GM21825 (cell line): ENCODE measurements at regions not wholly inside any gene's neighbourhood (a gene's known extent, or its start where the extent isn't known, plus 50 kb on each side); places are given as distances from the start of the nearest gene placed in this dataset.
"Not testable (repeated sequence)": the region's sequence is repeated elsewhere in the genome, so short reads cannot be mapped to it uniquely, and the experiment has no call there.

Experiments
- ATAC-seq: cut with Tn5 transposase; IDR thresholded peaks from one replicate; pipeline ENCODE4 v1.9.1; 2021; ENCODE audit warnings: mild to moderate bottlenecking, moderate library complexity; ENCODE audit not compliant: unreplicated experiment

- ATAC-seq, result no peak
Measured at GRCh38 chr18:1393929-1394328, 489.3 kb downstream of the ADCYAP1 start.

DNA sequence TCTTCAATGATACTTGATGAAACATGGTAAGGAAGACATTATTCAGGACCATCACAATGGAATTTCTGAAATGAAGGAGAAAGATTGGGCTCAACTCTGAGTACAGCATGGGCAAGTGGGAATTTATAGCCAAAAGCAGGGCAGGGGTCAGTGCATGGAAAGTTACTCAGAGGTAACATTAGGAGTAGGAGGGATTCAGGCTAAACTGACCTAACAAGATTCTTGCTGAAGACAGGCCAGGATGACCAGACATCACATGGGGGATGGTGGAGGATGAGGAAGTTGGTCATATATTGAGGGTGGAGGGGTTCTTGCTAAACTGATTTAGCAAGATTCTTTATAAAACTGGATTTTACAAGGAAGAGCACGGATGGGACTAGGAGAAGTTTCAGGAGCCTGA, 489.8 kb downstream of the ADCYAP1 start:
- no peak for ATAC-seq

GRCh38 chr18:1394966-1395365, 490.3 kb downstream of the ADCYAP1 start:
- no peak for ATAC-seq

DNA sequence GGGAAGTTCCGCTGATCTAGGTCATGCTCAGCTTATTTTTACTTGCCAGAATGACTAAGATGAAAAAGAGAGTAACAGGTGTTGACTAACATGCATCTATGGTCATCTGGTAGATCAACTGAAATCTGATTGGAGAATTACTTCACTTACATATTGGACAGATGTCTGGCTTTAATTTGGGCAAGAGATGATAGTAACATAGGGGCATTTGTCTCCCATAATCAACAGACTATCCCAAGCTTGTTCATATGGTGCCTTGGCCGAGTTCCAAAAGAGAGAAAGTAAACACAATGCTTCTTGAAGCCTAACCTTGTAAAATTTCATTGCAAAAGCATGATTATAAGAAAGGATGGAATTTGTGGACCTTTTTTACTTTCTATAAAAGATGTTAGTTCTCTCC, 503.7 kb downstream of the ADCYAP1 start:
- ATAC-seq, result no peak

- ATAC-seq, result no peak
Measured at GRCh38 chr18:1412655-1413322, 508.1 kb downstream of the ADCYAP1 start.

- no peak for ATAC-seq
Measured at GRCh38 chr18:1413323-1413675, 508.6 kb downstream of the ADCYAP1 start.

GRCh38 chr18:1416074-1416473, 511.4 kb downstream of the ADCYAP1 start:
- no peak for ATAC-seq

DNA sequence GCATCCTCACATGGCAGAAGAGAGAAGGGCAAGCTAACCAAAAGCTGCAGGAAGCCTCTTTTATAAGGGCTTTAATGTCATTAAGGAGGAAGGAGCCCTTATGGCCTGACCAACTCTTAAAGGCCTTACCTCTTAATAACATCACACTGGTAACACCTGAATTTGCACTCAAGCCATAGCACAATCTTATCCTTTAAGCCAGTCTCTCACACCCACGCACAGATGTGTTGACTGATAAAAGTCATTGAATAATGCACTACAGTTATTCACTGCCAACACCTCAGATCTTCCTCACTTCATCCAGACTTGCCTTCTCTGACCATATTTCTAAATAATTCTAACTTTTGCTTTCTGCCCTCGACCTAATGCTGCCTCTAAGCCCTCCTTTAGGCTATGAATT, 516.8 kb downstream of the ADCYAP1 start:
- ATAC-seq, result no peak

DNA sequence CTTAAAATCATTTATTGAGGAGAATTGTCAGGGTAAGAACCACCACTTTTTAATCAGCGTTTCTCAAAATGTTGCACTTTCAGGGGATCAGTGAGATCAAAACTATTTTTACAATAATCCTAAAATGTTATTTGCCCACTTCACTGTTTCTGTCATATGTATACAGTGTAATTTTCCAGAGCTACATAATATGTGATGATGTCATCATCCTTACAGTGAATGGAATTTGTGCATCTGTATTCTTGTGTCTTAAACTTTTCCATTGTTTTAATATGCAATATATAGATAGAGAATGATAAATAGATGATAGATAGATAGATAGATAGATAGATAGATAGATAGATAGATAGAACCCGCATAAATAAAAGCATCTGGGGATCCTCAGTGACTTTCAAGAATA, 518.0 kb downstream of the ADCYAP1 start:
- no peak for ATAC-seq

DNA sequence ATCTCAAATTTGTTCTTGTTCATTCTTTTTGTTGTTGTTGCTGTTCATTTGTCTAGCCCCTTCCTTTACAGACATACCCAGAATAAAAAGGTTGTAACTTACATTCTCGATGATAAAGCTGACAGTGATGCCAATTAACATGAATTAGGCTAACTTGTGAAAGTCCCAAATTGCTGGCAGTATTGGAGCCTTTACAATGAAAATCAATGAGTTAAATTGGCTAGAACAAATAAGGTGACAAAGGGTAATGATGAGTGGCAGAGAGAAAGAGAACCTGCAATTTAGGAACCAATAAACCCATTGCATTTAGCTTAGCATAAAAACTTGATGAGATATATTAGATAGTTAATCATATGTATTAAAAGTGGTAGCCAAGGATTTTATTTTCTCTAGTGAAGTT, 521.0 kb downstream of the ADCYAP1 start:
- ATAC-seq, result no peak

DNA sequence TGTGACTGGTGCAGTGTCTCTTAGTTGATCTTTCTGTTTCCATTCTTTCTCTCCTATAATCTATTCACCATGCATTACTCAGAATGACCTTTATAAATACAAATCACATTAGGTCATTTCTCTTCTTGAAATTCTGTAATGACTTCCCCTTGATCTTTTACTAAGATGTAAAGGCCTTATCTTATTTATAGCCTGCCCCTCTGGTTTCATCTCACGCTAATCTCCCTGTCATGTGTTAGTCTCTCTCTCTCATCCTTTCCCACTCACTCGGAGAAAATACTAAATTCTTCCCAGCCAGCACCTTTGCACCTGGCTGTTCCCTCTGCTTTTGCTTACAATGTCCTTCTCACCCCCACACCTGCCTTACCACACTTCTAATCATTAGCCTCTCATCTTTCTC, 530.8 kb downstream of the ADCYAP1 start:
- no peak for ATAC-seq

GRCh38 chr18:1436199-1436598, 531.5 kb downstream of the ADCYAP1 start:
- no peak for ATAC-seq

DNA sequence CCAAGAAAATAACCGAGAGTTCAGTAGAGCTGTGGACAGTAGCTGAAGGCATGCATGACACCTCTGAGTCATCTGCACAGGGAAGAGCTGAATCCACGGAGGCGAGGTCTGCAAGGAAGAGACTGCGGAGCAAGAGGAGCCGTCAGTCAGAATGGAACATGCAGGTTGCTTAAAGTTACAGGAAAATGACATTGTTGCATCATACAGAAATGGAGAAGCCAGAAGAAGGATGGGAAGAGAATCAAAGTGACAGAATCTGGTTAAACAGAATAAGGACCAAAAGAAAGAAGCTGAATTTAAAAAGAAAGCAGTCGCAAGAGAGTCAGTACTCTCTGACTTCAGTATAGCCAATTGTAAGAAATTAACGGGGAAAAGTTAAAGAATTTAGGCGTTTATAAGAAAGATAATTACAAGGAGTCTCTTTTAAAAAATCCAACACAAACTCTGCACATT, 533.8 kb downstream of the ADCYAP1 start:
- no peak for ATAC-seq

GRCh38 chr18:1438967-1439366, 534.3 kb downstream of the ADCYAP1 start:
- ATAC-seq, result no peak

DNA sequence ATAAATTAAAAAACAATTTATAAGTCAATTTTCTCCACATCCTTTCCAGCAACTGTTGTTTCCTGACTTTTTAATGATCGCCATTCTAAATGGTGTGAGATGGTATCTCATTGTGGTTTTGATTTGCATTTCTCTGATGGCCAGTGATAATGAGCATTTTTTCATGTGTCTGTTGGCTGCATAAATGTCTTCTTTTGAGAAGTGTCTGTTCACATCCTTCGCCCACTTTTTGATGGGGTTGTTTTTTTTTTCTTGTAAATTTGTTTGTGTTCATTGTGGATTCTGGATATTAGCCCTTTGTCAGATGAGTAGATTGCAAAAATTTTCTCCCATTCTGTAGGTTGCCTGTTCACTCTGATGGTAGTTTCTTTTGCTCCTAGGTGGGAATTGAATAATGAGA, 539.4 kb downstream of the ADCYAP1 start:
- ATAC-seq, result not testable (repeated sequence)

DNA sequence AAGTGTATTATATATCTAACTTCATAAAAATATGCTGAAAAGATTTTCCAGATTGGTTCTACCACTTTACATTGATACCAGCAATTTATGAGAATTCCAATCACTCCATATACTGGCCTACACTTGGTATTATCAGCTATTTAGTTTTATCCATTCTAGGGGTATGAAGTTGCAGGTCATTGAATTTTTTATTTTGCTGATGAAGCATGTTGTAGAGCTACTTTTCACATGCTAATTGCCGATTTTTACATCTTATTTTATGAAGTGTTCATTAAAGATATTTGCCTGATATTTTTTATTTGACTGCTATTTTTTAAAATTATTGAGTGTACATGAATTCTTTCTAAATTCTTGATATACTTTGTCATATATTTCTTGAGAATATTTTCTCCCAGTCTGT, 542.1 kb downstream of the ADCYAP1 start:
- no peak for ATAC-seq

GRCh38 chr18:1452821-1453220, 548.1 kb downstream of the ADCYAP1 start:
- ATAC-seq, result no peak

GRCh38 chr18:1455605-1456004, 550.9 kb downstream of the ADCYAP1 start:
- no peak for ATAC-seq

- ATAC-seq, result no peak
Measured at GRCh38 chr18:1458547-1458946, 553.9 kb downstream of the ADCYAP1 start.

- no peak for ATAC-seq
Measured at GRCh38 chr18:1463981-1464380, 559.3 kb downstream of the ADCYAP1 start.

DNA sequence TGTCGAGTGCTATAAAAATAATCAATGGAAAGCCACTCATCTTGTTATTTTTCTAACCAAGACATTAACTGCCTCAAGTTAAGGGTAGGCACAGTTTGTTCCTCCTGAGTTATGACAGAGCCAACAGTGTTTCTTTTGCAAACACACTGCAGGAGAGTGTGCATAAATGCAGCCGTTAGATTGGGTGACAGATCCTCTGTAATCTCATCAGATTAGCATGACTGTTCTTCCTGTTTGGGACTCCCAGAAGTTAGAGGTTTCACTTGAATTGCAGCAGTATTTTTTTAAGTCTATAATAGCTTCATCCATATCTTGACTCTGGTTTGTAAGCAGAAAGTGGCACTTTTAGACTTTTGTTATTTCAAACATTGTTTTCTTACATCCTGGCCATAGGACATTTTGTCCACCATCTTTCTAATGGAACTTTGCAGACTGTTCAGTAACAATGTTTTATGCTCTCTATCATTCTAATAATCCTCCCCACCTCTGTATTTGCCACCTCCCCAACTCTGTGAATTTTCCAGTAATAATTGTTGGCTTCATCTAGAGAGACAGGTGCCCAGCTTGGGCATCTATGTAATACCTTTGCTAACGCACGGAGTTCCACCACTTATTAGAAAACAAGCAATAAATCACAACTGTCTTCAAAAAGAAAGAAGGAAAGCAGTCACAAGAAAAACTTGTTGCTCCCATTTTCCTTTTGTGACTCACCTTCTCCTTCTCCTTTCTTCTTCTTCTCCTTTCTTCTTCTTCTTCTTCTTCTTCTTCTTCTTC, 560.0 kb downstream of the ADCYAP1 start:
- ATAC-seq, result no peak

DNA sequence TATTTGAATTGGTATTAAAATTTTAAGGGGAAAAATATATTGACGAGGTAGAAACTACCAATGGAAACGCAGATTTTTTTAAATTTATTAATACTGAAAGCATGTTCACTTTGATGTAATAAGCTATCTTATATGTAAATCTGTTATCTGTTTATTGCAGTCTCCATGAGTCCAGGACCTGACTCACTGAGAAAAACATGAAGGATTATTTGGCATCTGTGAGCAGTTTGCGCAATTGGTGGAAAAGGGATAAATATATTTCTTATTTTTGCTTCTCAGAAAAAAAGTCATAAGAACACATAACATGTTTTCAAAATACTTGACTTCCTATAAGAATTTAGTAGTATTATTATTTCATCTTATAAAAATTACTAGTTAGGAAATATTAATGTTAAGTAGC, 561.4 kb downstream of the ADCYAP1 start:
- ATAC-seq, result no peak
